ENCODE measurements at regions not wholly inside any gene's neighbourhood (a gene's known extent, or its start where the extent isn't known, plus 50 kb on each side); places are given as distances from the start of the nearest gene placed in this dataset.

DNA sequence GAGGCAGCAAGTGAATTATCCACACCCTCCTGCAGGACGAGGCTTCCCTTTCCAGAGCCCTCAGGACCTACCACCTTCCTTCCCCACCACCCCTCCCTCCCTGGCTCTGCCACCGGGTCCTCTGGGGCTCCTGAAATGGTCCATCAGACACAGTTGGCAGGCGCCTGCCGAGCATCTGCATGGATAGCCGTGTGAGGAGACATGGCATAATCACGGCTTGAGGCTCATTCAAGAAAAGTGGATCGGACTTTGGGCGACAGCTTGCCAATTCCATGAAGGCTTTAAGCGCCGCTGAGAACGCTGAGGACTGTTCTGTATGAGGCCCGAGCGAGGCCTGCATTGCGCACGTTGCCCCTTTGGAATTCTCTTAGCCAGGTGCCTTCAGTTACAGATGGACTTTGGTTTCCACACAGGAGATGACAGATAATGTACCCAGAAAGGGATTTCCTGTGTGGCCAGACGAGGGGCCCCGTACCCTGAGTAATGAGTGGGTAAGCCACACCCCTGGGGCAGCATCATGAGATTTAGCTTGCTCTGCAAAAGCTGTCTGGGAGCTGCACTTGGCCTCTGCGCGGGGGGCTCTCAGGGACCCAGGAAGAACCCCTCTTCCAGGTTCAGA, 179.8 kb downstream of the OLFM1 start:
- Mint-ChIP-seq H3K4me3 (no peak overlapping the region), H3K4me1 (no peaks in the 10 kb centered on the region), H3K27me3 (peaks cover 1% of the 10 kb centered on the region), H3K36me3 (no peaks in the 10 kb centered on the region), H3K9me3 (peaks cover 4% of the 10 kb centered on the region), H3K27ac (no peak overlapping the region)
- ATAC-seq (ENCODE audit: low read depth) (no peak), DNase-seq (no peak)
- POLR2A ChIA-PET, result no interaction called here

DNA sequence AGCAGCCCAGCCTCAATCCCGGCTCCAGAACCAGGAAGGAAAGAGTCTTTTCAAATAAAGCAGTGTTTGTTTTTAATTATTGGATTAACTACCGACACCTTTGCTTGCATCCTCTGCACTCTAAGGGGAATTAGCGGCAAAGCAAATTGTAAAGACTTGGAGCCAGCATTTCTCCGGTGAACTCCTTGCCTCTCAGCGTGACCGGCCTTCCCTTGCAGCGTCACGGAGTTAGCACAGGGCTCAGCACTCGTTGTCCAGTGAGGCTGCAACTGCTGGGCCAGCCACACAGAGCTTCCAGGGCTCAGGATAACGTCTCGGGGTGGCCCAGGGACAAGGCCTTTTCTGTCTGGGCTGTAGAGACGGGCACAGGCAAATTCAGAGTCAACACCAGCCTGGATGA, 180.6 kb downstream of the OLFM1 start:
- ATAC-seq (ENCODE audit: low read depth), result no peak

DNA sequence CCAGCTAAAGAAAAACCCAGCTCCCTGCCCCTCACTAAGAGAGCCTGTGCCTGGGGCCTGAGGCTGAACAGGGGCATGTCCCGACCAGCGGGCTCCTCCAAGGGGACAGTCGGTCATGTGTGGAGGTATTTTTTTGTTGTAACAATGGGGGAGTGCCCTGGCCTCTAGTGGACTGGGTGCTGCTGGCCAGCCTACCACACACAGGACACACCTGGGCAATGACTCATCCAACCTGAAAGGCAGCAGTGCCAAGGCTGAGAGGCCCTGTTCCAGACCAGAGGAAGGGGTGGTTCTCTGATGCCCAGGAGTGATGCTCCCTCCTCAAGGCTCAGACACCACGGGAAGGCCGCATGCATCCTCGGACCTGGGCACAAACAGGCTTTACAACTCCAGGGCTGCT, 181.5 kb downstream of the OLFM1 start:
- POLR2A ChIA-PET, result no interaction called here
- Mint-ChIP-seq H3K4me1 (no peaks in the 10 kb centered on the region), H3K9me3 (peaks cover 4% of the 10 kb centered on the region), H3K36me3 (no peaks in the 10 kb centered on the region), H3K27me3 (peaks cover 2% of the 10 kb centered on the region), H3K4me3 (no peak overlapping the region), H3K27ac (no peak overlapping the region)
- DNase-seq, result no peak
- no peak for ATAC-seq (ENCODE audit: low read depth)

More for the DNA sequence above, 180.6 kb downstream of the OLFM1 start:
- DNase-seq, result no peak
- Mint-ChIP-seq H3K36me3 (no peaks in the 10 kb centered on the region), H3K4me3 (no peak overlapping the region), H3K4me1 (no peaks in the 10 kb centered on the region), H3K9me3 (peaks cover 4% of the 10 kb centered on the region), H3K27me3 (peaks cover 2% of the 10 kb centered on the region), H3K27ac (no peak overlapping the region)
- POLR2A ChIA-PET, result no interaction called here

DNA sequence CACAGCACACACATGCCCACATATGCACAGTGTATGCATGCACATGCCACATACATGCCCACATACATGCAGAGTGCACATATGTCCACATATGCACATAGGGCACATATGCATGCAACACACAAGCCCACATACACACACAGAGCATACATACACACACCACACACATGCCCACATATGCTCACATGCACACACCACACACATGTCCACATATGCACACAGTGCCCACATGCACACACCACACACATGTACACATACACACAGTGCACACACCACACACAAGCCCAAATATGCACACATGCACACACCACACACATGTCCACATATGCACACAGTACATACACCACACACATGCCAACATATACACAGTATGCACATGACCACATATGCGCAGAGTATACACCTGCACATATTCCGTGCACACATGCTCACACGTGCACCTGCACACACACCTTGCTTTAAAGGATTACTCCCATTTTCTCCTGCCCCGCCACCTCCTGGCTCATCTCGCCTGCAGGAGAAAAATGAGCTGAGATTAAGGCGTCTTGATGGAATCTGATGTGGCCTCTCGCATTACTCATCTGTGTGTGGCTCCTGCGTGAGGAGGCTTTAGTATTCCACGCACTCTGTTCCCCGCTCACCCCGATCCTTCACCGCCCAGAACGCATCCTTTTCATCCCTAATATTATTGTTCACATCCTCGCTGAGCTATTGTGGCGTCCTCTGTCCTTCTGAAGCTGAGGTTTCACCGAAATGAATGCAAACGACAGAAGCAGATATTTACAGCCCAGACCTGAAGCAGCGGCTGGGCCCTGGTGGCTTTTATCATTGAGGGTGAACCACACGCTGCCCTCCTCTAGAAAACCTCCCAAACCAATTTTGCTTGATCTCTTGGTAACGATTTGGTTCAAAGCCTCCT, 182.7 kb downstream of the OLFM1 start:
- DNase-seq (no peak), ATAC-seq (ENCODE audit: low read depth) (no peak)
- H3K4me3 Mint-ChIP-seq, result no peak overlapping the region
- peaks cover 2% of the 10 kb centered on the region for H3K27me3 Mint-ChIP-seq
- no peak overlapping the region for H3K27ac Mint-ChIP-seq
- no peaks in the 10 kb centered on the region for H3K4me1 Mint-ChIP-seq
- peaks cover 4% of the 10 kb centered on the region for H3K9me3 Mint-ChIP-seq
- POLR2A ChIA-PET, result no interaction called here
- no peaks in the 10 kb centered on the region for H3K36me3 Mint-ChIP-seq

DNA sequence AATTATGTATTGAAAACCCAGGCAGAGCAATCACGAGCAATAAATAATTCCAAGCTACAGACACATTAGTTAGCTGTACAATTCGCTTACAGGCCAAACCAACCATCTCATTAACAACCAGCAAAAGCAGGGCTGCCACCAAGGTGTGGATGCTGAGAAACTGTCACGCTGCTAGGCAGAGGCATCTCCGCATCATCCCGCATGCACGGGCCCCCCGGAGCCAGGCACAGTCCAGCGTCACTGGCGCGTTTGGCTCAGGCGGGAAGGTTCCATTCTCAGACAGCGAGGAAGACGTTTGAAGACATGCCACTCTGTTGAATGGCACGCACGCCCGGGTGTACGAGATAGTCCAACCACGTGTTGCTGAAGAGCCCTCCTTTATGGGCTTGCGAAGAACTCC, 184.0 kb downstream of the OLFM1 start:
- no peaks in the 10 kb centered on the region for H3K4me1 Mint-ChIP-seq
- POLR2A ChIA-PET, result no interaction called here
- ATAC-seq (ENCODE audit: low read depth), result no peak
- no peak overlapping the region for H3K27ac Mint-ChIP-seq
- H3K27me3 Mint-ChIP-seq, result peaks cover 4% of the 10 kb centered on the region
- H3K36me3 Mint-ChIP-seq, result no peaks in the 10 kb centered on the region
- peaks cover 4% of the 10 kb centered on the region for H3K9me3 Mint-ChIP-seq
- H3K4me3 Mint-ChIP-seq, result no peak overlapping the region
- no peak for DNase-seq

DNA sequence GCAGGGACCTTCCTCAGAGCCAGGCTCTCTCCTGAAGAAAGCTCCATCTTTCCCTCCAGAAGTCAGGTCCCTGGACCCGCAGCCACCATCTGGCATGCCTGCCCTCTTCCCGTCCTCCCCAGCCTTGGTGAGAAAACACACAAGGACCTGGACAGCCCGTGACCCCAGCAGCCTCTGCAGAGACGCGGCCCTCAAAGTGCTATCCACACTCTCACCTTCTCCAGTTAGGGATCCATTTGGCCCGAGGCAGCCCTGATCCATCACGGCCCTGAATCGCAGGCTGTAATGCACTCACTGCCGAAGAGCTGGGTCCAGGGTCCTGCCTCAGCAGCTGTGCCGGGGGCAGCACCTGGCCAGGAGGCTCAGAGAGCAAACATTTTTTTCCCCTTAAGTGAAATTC, 185.1 kb downstream of the OLFM1 start:
- Mint-ChIP-seq H3K4me3 (no peak overlapping the region), H3K9me3 (peaks cover 4% of the 10 kb centered on the region), H3K27me3 (peaks cover 4% of the 10 kb centered on the region), H3K36me3 (no peaks in the 10 kb centered on the region), H3K4me1 (no peaks in the 10 kb centered on the region), H3K27ac (no peak overlapping the region)
- POLR2A ChIA-PET, result no interaction called here
- ATAC-seq (ENCODE audit: low read depth) (no peak), DNase-seq (no peak)

DNA sequence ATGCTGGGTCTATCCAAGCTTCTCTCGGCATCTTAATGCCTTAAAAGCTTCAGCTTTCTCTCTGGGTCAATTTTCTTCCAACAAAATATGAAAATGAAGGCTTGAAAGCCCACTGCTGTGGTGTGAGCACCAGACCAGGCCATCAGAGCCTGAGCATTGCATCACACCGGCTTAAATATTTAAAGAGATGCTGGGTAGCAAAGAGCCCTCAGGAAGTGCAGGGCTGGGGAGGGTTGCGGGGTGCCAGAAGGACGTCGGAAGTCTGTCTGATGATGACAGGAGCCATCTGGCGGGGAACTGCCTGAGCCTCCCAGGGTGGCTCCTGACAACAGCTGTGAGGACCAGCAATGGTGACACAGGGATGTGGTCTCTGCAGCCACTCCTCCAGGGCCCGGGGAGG, 185.5 kb downstream of the OLFM1 start:
- Mint-ChIP-seq H3K36me3 (no peaks in the 10 kb centered on the region), H3K9me3 (peaks cover 4% of the 10 kb centered on the region), H3K4me1 (no peaks in the 10 kb centered on the region), H3K27me3 (peaks cover 4% of the 10 kb centered on the region), H3K27ac (no peak overlapping the region), H3K4me3 (no peak overlapping the region)
- no peak for DNase-seq
- POLR2A ChIA-PET, result no interaction called here
- ATAC-seq (ENCODE audit: low read depth), result no peak

DNA sequence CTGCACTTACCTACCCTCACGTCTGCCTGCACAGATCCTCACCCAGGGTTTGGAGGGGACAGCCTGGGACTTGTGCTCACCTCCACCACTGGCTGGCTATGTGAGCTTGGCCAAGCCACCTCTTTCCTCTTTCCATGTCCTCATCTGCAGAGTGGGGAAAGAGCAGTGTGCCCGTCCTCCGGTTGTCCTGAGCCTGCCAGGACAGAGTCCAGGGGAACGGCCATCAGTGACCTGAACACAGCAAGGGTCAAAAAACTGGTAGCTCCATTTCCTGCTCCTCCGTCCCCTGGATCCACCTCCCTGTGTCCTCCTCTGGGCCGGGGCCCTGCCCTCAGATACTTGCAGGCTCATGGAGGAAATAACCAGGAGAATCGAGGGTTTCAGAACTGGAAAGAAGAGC, 187.7 kb downstream of the OLFM1 start:
- no peaks in the 10 kb centered on the region for H3K36me3 Mint-ChIP-seq
- POLR2A ChIA-PET, result no interaction called here
- peaks cover 4% of the 10 kb centered on the region for H3K27me3 Mint-ChIP-seq
- no peak overlapping the region for H3K27ac Mint-ChIP-seq
- no peak overlapping the region for H3K4me3 Mint-ChIP-seq
- no peak for ATAC-seq (ENCODE audit: low read depth)
- no peak for DNase-seq
- no peaks in the 10 kb centered on the region for H3K4me1 Mint-ChIP-seq
- H3K9me3 Mint-ChIP-seq, result no peaks in the 10 kb centered on the region

DNA sequence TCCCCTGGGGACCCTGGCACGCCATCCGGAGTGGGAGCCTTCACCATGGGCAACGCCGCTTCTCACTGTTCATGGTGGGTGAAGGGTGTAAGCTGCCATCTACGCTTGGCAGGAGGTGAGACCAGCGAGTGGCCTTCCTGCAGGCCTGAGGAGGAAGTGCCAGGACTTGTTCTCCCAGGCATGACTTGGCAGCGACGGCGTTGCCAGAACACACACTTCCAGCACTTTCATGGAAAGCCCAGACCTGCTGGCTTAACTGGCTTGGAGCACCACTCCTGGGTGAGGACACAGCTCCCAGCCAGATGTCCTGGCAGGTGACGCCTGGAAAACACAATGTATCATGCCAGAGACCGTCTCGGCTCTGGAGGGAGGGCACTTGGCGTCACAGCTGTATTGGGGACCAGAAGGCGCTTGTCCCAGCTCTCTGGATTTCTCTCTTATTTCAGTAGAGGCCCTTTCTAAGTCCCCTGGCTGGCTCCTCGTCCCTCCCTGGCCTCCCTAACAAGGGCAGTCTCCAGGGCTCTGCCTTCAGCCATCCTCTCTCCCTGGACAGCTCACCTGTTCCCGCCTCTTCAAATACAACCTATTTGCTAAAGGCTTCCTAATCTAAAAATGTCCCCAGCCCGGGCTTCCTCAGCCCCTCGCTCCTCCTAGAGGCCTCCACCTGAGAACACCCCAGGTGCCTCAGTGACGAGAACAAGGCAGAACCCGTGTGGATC, 188.3 kb downstream of the OLFM1 start:
- POLR2A ChIA-PET, result no interaction called here
- no peak overlapping the region for H3K4me3 Mint-ChIP-seq
- H3K9me3 Mint-ChIP-seq, result no peaks in the 10 kb centered on the region
- H3K36me3 Mint-ChIP-seq, result no peaks in the 10 kb centered on the region
- no peaks in the 10 kb centered on the region for H3K4me1 Mint-ChIP-seq
- ATAC-seq (ENCODE audit: low read depth), result no peak
- DNase-seq, result no peak
- peaks cover 4% of the 10 kb centered on the region for H3K27me3 Mint-ChIP-seq
- no peak overlapping the region for H3K27ac Mint-ChIP-seq

DNA sequence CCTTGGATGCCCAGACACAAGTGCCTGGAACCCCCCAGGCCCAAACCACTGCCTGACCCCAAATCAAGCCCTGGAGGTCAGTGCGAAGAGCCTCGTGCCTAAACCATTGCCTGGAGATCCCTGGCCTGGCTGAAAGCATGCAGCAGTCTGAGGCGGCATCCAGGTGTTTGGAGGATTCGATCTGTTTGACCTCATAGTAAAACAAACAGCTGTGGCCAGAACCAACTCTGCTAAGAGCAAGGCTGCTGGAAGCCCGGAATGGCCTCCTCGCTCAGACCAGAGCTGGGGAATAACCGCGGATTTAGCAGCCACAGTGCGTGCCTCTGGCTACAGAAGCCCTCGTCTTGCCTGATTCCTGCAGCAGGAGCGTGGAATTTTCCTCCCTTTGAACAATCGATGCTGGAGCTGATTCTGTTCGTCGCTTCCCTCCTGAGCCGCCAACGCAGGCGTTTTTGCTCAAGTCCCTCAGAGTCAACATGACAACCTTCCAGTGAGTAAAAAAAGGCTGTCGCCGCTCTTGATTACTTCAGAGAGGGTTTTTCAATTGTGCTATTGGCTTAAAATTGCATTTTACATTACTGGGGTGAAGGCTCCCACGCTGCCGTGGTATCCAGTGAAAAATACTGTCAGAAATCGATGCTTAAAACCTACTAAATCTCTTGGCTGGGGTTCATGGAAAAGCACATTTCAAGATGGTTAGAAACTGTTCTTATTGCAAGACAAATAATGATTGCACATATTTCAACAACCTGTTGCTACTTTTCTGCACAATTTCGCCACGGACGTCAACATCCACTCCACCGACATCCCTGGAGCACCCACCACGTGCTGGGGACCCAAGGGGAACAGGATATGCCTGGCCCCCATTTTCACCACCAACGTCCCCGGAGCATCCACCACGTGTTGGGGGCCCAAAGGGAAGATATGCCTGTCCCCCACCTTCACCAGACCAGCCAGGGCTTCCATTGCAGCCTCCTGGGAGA, 190.0 kb downstream of the OLFM1 start:
- Mint-ChIP-seq H3K9me3 (no peaks in the 10 kb centered on the region), H3K4me1 (no peaks in the 10 kb centered on the region), H3K4me3 (no peak overlapping the region), H3K36me3 (no peaks in the 10 kb centered on the region), H3K27me3 (peaks cover 1% of the 10 kb centered on the region), H3K27ac (no peak overlapping the region)
- ATAC-seq (ENCODE audit: low read depth) (no peak), DNase-seq (no peak)
- POLR2A ChIA-PET, result no interaction called here

DNA sequence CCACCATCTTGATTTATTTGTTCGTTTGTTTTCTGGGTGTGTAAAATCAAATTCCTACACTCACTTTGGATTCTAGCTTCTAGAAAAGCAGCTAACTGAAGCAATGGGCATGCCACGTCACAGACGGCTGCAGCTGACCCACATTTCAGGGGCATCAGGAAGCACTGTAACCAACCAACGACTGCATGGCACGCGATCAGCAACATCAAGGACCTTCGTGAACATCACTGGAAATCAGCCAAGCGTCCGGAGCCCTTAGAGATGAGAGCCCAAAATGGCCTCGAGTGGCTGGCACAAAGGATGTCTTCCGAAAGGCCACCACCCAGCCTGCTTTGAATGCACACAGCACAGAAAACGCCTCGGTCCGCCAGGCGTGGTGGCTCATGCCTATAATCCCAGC, 191.1 kb downstream of the OLFM1 start:
- POLR2A ChIA-PET, result no interaction called here
- no peaks in the 10 kb centered on the region for H3K4me1 Mint-ChIP-seq
- DNase-seq (no peak), ATAC-seq (ENCODE audit: low read depth) (no peak)
- H3K36me3 Mint-ChIP-seq, result no peaks in the 10 kb centered on the region
- no peak overlapping the region for H3K27ac Mint-ChIP-seq
- H3K27me3 Mint-ChIP-seq, result peaks cover 1% of the 10 kb centered on the region
- H3K9me3 Mint-ChIP-seq, result no peaks in the 10 kb centered on the region
- no peak overlapping the region for H3K4me3 Mint-ChIP-seq

DNA sequence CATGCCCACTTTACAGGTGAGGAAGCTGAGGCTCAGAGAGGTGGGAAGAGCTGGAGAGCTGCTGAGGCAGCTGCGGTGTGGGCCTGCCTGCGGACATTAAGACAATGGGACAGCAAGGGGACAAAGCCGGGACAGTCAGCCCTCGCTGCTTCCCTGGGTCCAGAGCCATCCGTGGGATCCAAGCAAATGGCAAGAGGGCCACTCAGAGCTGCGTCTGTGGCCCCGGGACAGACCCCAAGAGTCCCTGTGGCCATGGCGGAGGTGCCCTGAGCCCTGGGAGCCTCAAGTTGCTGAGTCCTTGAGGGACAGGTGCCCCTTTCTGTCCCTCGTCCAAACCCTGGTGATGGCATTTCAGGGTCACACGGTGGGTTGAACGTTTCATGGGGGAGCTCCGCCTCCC, 191.9 kb downstream of the OLFM1 start:
- H3K27me3 Mint-ChIP-seq, result peaks cover 3% of the 10 kb centered on the region
- no peaks in the 10 kb centered on the region for H3K9me3 Mint-ChIP-seq
- no peaks in the 10 kb centered on the region for H3K36me3 Mint-ChIP-seq
- POLR2A ChIA-PET, result no interaction called here
- H3K27ac Mint-ChIP-seq, result no peak overlapping the region
- no peak overlapping the region for H3K4me3 Mint-ChIP-seq
- no peaks in the 10 kb centered on the region for H3K4me1 Mint-ChIP-seq
- ATAC-seq (ENCODE audit: low read depth), result no peak
- DNase-seq, result no peak

DNA sequence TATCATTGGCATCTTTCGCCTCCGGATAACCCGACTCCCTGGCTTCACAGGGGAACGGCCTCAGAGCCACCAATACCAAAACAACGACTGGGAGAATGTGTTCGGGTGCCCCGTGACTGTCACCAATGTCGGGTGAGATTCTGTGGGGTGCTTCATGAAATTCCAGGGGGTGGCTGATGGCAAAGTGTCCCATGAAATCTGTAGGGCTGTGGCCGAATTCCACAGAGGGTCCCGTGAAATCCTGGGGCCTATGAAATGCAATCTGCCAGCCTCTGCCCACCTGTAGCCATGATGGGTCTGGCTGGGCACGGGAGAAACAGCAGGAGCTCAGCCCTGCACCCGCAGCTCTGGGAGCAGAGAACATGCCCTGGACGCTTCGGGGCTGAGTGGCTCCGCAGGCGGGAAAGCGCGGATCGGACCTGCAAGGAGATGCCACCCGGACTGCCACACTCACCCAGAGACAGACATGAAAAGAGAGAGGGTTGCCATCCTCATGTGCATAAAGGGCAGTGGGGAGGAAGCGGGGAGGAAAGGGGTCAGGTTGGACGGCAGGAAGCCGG, 192.4 kb downstream of the OLFM1 start:
- DNase-seq (no peak), ATAC-seq (ENCODE audit: low read depth) (no peak)
- Mint-ChIP-seq H3K27ac (no peak overlapping the region), H3K4me3 (no peak overlapping the region), H3K27me3 (peaks cover 3% of the 10 kb centered on the region), H3K9me3 (no peaks in the 10 kb centered on the region), H3K4me1 (no peaks in the 10 kb centered on the region), H3K36me3 (no peaks in the 10 kb centered on the region)
- POLR2A ChIA-PET, result no interaction called here
